ENCODE measurements at regions not wholly inside any gene's neighbourhood (a gene's known extent, or its start where the extent isn't known, plus 50 kb on each side); places are given as distances from the start of the nearest gene placed in this dataset.
"Not testable (repeated sequence)": the region's sequence is repeated elsewhere in the genome, so short reads cannot be mapped to it uniquely, and the experiment has no call there.

DNA sequence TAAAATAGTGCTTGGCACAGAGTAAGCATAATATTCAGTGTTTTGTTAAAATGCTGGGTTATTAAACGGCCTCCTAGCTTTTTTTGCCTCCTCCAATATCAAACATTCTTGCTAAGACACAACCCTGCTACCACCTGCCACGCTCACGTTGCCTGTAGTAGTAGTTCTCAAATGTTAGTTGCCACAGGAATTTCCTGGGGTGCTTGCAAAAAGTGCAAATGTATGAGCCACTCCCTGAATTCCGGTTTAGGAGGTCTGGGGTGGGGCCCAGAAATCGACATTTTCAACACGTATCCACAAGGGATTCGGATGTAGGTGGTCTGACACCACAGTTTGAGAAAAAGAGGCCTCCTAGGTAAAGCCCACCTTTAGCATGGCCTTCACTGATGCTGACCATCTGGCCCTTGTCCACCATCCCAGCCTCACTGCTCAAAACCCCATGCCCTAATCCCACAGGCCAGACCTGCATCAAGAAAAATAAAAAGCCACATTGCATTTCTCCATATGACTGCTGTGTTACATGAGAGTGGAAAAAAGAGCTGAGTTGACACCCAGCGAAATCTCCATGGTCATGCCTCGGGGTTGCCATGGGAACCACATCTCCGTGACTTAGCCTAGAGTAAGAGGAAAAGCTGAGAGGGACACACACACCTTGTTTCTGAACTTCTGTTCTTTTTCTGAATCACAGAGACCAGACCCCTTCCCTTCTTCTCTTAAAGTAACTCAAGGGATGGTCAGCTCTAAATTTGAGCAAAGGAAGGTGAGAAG is 116.4 kb upstream of the HES1 start:
- DNase-seq (ENCODE audit: low spot score) = no peak

DNA sequence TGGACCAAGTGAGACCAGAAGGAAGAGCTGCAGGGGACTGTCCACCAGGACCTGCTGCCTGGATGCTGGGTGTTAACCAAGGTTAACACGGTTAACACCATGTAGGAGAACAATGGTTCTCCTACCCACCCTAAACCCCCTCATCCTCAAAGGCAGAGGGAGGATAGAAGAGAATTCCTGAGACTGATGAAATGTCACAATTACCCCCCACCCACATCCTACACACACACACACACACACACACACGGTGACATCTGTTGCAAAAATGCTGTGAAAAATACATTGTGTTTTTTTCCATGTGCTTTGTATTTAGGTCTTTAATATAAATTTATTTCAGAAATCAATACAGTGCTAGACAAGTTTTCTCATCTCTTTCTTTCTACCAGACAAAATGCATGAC is 113.9 kb upstream of the HES1 start:
- DNase-seq (ENCODE audit: low spot score) = no peak

DNA sequence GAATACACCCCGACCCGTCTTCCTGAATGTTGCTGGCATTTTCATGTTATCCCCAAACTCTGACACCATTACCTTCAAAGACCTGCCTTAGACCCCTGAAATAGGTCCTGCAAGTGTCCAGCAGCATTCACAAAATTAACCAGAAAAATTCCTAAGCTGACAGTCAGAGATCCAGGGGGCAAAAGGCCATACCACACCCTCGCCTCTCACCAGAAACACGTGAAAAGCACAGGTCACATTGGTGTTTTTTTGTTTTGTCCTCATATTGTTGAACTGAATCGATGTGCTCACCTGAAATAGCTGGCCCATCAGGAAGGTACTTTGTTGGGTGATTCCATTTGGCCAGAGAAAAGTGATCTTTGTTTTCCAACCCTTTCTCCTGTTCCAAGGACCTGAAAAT is 113.1 kb upstream of the HES1 start:
- no peak for DNase-seq (ENCODE audit: low spot score)

DNA sequence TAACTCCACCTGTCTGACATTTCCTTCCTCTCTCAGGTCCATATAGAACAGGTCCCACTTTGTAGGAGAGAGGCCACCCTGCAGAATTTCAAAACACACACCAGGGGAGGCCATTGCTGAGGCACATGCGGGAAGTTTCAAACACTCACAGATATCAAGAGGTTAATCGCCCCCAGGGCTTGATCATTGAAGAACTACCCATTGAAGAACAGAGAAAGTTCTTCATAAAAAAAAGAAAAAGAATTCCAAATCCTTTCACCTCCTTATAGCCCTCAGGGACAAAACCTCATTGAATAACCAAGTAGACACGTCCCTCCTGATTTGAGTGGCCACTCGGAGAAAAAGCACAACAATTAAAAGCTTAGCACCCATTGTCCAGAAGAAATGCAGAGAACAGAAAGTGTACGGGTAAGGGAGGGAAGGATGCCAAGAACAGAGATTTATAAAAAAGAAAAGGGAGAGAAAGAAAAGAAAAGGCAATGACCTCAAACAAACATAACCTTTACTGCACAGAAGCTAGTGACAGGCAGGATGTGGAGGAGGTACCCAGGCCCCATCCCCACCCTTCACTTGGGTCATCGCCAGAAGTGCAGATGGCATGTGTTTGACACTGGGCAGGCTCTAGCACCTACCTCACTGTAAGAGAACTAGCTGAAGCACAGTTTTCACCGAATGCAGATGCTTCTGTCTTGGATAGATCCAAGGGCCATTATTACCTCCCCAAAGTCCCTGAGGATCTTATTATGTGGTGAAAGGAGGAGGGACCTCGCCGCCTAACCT is 112.3 kb upstream of the HES1 start:
- no peak for DNase-seq (ENCODE audit: low spot score)

DNA sequence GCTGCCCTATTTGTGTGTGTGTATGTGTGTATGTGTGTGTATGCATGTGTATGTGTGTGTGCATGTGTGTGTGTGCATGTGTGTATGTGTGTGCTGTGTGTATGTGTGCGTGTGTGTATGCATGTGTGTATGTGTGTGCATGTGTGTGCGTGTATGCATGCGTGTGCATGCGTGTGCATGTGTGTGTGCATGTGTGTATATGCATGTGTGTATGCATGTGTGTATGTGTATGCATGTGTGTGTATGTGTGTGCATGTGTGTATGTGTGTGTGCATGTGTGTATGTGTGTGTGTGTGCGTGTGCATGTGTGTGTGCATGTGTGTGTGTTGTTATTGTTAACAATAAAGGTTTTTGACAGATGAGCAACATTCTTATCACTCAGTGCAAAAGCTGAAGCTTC is 110.8 kb upstream of the HES1 start:
- DNase-seq (ENCODE audit: low spot score) = no peak

DNA sequence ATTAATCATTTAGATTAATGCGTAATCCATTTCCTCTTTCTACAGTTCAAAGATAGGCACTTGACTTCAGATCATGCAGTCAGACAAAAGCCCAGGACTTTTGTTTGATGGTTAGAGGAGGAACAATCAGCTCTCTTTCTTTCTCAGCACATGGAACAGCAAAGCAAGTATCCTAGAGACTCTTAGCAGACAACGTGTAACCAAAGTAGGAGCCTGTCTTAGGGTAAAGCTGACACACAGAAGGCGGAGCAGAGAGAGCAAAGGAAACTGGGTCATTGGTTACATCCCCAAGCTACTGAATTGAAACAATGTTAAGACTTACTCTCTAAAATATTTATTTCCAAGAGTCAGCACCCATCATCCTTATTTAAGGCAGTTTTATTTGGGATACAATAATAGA is 110.0 kb upstream of the HES1 start:
- no peak for DNase-seq (ENCODE audit: low spot score)

DNA sequence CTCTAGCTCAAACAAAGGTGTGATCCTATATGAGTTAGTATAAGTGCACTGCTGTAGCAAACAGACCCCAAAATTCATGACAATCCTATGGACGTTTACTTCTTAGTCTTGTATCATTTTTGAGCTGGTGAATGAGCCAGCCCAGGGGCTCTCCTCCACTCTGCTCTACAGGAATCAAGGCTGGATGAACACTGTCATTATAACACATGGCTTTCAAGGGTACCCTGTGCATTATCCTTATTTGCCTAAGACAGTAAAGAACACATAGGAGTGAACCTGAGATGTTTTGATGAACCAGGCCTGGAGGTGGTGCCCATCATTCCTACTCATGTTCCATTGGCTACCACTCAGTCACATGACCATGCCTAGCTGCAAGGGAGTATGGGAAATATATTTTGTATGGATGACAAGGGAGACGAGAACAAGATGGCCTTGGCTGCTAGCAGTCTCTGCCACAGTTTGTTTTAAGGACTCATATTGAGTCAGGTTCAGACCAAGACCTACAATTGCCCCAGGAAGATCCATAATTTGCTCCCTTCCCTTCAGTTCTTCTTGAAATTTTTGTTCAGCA is 107.4 kb upstream of the HES1 start:
- DNase-seq (ENCODE audit: low spot score) = no peak

DNA sequence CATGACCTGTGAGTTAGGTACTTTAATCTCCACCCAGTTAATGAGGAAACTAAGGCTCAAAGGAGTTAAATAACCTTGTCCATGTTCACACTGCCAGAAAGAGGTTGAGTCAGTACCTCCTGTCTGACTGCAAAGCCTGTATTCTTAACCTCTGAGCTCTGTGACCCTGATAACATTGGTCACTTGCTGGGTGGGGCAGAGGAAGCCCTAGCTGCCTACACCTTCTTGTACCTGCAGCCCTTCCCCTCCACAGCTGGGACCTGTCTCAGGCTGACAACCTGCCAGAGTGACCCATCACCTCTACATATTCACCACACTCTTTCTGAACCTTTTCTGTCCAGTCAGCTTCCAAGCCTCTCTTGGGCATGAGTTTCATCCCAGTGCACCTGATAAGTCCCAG is 106.1 kb upstream of the HES1 start:
- DNase-seq (ENCODE audit: low spot score) = no peak

DNA sequence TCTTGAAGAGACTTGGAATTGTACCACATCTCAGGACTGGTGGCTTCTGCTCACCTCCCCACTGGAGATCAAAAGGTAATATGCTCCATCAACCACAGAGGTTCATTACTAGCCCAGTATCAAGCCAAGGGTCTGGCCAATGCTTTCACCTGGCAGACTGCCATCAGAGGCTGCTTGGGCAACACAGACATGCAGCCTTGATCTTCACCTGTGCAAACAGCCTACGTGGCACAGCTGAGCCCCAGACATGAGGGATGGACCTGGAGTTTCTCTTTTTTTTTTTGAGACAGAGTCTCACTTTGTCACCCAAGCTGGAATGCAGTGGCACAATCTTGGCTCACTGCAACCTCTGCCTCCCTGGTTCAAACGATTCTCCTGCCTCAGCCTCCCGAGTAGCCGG is 105.6 kb upstream of the HES1 start:
- DNase-seq (ENCODE audit: low spot score) = no peak

DNA sequence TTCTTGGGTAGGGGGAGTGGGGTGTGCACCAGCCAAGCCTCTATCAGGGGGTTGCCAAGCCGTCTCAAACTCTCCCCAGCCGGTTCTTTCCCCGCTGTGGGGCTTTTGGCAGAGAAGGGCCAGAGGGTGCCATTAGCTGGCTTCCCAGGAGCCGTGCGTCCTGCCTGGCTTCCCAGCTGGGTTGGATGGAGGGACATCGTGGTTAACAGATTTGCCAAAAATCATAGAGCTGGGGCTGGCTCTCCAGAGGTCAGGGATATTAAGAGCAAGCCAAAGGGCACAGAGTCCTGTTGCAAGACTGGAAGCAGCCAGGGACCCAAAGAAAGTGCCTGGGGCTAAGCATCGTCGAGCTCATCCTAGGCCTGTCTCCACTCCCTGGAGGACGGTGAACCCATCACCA is 104.6 kb upstream of the HES1 start:
- no peak for DNase-seq (ENCODE audit: low spot score)

DNA sequence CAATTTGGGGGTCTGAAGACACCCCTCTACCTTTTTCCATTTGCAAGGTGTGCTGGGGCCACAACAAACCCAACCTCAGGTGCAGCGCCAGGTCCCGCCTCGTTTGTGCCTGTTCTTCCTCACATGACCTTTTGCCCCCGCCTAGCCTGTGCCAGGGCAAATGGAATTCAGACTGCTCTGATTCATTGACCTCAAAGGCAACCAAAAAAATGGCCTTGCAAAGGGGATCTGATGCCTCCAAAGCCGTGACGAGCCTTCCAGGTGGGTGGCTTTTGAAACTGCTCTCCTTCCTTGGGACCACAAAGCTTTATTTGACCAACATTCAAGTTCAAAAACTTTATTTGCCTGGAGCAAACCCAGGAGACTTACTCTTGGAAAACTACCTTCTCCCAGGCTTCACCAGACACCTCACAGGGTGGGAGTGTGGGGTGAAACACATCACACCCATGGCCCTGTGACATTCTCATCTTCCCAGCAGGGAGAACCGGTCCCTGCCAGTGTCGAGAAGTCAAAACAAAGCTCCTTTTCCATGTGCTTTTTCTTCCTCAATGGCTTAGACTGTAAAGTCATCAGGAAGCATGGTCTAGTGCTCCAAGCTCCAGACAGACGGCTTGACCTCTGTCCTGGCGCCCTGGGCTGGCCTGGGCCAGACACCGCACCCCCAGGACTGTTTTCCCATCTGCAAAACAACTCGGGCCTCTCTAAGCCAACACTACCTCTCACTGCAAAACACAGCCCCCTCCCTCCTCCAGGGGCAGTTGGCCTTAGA is 103.9 kb upstream of the HES1 start:
- DNase-seq (ENCODE audit: low spot score) = no peak

DNA sequence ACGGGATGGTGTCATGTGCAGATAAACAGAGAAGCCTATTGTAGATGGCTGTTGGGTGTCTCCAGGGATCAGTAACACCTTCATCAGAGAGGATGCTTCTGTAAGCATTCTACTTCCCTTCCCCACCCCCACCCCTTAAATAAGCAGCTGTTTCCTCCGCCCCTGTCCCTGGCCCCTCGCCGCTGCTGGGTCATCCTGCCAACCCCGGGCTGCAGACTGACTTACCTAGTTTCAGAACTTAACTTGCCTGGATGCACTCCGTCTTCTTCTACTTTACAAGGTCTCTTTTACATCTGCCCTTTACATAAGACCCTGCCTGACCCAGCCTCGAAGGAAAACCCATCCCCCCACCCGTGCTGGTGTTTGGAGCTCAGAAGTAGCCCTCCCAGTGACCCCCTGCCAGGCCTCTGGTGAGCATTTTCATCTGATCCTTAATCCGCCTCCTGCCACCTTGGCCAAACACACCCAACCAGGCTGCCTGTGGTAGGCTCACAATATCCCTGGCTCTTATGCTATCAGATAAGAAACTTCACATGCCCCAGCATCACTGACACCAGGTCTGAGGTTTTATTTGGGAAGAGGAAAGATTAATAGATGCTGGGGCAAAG is 103.0 kb upstream of the HES1 start:
- no peak for DNase-seq (ENCODE audit: low spot score)

DNA sequence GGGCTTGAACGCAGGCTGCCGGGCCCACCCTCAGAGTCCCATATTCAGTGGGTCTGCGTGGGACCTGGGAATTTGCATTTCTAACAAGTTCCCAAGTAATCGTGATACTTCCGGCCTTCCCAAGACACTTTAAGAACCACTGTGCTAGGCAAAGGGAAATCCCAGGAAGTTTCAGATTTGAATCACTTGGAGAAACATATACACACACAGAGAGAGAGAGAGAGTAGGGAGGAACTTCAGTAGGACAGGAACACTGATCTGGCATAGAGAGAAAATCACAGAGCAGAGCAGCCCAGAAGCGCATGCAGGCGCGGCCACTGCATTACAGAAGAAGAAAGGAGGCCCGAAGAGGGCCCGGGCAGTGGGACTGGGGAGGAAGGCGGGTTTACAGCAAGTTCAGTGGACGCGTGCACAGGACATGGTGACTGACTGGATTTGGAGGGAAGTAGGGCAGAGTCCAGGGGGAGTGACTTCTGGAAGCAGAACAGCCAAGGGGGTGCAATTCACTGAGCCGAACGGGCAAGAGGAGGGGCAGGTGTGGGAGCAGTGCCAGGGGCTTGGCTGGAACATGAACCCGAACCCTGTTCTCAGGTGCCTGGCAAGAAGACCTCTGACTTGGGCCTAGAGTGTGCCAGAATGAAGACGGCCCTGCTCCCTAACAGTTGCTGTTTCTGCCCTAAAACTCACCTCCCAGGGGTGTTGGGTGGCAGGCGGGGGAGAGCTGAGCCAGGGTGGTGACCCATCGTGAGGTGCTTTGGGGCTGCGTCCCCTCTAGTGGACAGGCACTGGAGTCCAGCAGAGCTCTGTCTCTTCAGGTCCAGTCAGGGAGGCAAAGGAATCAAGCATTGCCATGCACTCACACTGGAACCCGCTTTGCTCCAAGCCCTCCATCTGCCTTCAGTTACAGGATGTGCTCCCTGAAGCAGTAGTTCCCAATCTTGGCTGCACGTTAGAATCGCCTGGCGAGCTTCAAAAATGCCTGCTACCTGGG is 101.3 kb upstream of the HES1 start:
- no peak for DNase-seq (ENCODE audit: low spot score)

DNA sequence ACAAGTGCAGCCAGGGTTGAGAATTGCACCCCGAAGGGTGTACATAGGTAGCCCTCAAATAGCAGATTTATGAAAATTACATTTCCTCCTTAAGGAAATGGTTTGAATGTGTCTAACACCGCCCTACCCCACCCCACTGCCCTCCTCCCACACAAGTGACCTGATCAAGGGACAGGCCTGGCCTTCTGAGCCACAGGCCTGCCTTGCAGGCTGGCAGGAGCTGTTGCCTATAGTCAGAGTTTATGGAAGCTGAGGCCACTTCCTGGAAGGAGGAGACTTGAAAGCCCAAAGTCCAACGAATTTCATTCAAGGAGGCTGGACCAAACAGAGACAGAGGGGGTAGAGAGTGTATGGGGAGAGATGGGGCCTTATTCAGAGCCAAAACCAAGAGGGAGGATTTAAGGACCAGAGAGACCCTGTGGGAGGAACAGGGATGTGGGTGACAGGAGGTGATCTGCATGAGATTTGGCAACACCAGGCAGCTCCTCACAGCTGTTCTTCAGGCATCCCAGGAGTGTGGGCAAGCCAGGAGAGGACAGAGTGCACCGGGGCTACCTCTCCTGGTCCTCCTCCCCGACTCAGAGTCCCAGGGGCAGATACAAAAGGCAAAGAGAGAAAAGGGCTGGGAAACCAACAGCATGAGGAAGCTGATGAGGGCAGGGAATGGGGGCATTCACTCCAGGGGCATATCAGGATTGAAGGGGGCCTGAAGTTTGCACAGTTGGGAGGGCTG is 100.4 kb upstream of the HES1 start:
- no peak for DNase-seq (ENCODE audit: low spot score)

DNA sequence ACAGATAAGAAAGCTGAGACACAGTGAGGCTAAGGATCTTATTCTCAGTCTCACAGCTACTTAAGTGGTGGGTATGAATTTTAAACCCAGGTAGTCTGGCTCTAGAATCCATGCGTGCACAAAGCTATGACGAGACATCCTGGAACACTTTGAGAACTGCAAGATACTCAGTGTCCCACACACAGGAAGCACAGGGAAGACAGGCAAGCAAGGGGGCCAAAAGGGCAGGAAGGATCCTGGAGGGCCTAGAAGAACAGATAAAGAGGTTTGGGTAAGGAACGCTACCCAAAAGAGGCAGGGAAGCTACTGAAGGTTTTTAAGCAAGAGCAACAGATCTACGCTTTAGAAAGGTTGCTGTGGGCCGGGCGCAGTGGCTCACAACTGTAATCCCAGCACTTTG is 99.1 kb upstream of the HES1 start:
- no peak for DNase-seq (ENCODE audit: low spot score)

DNA sequence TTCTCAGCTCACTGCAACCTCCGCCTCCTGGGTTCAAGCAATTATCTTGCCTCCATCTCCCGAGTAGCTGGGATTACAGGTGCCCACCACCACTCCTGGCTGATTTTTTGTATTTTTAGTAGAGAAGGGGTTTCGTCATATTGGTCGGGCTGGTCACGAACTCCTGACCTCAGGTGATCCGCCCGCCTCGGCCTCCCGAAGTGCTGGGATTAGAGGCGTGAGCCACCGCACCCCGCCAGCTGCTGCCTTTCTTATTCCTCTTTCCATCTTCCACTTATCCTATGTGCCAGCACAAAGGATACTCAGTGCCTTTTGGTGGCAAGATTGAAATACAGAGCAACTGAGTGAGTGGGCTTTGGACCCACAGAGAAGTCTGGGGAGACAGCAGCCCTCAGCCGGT is 97.6 kb upstream of the HES1 start:
- DNase-seq (ENCODE audit: low spot score) = not testable (repeated sequence)

DNA sequence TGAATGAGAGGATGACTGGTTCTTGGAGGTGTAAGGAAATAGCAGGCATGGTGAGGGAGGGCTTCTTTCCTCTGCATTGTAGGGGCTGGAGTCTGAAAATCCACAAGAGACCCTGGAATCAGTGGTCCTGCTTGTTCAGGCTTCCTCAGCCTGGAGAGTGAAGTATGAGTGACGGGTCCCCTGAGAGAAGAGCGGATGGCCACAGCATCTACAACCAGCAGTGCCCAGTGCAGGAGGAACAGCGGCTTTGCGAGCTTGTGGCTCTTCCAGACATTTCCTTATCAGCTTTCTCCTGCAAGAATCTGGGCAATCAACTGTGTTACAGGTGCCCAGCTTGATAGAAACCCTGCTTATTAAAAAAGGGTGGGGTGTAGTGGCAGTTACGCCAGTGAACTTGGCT is 97.0 kb upstream of the HES1 start:
- DNase-seq (ENCODE audit: low spot score) = no peak

DNA sequence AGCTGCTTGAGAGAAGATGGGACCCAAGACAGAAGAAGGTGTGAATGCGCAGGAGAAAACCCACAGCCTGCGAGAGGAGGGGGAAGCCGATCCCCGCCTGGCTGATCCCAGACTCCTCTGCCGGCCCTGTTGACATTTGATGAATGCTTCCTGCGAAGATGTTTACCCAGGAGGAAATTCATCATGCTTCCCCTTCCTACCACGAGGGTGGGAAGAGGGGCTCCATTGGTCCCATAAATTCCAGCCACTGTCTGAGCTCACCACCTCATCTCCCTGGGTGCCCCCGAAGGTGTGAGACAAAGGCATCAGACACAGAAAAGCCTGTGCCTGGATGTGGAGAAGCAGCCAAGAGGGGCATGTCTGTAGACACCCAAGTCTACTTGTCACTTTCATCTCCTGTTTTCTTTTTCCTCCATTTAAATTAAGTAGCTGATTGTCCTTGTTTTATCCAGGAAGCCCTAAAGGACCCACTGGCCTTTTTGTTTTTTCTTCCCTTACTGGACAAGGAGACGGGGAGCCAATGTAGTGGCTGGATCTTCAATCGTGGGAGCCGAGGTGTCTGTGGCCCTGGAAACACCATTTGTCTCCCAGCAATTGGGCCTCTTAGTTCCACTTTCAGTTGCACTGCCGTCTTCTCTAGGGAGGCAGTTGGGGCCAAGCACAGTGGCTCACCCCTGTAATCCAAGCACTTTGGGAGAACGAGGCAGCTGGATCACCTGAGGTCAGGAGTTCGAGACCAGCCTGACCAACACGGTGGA is 95.3 kb upstream of the HES1 start:
- no peak for DNase-seq (ENCODE audit: low spot score)

DNA sequence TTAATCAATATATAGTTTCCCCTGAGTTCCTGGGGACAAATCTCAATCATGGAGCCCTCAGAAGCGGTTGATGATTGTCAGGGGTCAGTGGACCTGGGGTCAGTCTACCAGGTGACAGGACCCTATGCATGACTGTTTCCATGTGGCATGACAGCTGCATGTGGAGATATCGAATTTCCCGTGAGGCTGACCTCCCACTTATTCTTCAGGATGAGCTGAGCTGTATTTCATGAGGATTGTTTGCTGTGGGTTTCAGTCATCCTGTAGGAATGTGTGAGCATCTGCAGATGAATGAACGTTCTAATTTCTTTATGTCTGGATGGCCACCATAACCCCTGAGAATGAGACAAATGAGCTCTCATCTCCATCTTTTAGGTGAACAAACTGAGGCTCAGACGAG is 93.0 kb upstream of the HES1 start:
- DNase-seq (ENCODE audit: low spot score) = no peak

DNA sequence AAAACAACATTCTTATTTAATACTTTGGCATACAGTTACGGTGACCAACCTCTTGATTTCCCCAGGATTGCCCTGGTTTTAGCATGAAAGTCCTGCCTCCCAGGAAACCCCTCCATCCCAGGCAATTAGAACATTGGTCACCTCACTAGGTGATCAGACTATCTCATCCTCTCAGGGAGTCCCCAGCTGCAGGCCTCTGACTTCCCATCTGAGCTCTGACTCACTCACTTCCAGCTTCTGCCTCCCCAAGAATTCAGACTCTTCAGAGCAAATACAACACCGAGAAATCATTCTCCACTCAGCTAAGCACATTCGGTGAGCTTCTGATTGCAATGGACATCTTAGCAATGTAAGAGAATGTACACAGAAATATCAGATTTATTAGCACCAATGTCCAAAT is 92.4 kb upstream of the HES1 start:
- no peak for DNase-seq (ENCODE audit: low spot score)

Data from HuH-7 (cell line).